ENCODE measurements at regions not wholly inside any gene's neighbourhood (a gene's known extent, or its start where the extent isn't known, plus 50 kb on each side); places are given as distances from the start of the nearest gene placed in this dataset.
"Not testable (repeated sequence)": the region's sequence is repeated elsewhere in the genome, so short reads cannot be mapped to it uniquely, and the experiment has no call there.

DNA sequence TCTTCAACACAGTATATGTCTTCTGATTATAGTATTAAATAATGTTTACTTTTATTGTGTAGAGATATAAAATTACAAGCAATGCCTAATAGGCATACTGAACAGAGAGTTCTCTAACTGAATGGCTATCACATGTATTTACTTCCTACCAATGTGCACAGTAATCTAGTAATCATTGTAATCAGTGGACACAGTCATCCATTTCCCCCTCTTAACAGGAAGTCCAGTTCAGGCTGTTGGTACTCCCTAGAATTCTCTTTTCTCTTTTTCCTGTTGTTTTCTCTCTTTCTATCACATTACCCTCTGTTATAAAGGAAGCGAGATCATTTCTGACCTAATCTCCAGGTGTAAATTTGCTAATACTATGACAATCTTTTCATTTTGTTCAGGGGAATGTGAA, 172.5 kb downstream of the HTR1B start:
- no peak for DNase-seq
- Histone ChIP-seq H3K36me3 (no peaks in the 10 kb centered on the region), H3K4me1 (0 out of 2 replicates have a peak, but pooled peaks cover 2% of the 10 kb centered on the region), H3K9me3 (no peaks in the 10 kb centered on the region), H3K27me3 (no peaks in the 10 kb centered on the region), H3K4me3 (ENCODE audit: low read depth, low read length) (no peak overlapping the region)
- TF ChIP-seq, protein P1, sequence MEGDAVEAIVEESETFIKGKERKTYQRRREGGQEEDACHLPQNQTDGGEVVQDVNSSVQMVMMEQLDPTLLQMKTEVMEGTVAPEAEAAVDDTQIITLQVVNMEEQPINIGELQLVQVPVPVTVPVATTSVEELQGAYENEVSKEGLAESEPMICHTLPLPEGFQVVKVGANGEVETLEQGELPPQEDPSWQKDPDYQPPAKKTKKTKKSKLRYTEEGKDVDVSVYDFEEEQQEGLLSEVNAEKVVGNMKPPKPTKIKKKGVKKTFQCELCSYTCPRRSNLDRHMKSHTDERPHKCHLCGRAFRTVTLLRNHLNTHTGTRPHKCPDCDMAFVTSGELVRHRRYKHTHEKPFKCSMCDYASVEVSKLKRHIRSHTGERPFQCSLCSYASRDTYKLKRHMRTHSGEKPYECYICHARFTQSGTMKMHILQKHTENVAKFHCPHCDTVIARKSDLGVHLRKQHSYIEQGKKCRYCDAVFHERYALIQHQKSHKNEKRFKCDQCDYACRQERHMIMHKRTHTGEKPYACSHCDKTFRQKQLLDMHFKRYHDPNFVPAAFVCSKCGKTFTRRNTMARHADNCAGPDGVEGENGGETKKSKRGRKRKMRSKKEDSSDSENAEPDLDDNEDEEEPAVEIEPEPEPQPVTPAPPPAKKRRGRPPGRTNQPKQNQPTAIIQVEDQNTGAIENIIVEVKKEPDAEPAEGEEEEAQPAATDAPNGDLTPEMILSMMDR (IDR thresholded peaks at IDR 0.05; ENCODE audit: low read depth, low read length): no peak

DNA sequence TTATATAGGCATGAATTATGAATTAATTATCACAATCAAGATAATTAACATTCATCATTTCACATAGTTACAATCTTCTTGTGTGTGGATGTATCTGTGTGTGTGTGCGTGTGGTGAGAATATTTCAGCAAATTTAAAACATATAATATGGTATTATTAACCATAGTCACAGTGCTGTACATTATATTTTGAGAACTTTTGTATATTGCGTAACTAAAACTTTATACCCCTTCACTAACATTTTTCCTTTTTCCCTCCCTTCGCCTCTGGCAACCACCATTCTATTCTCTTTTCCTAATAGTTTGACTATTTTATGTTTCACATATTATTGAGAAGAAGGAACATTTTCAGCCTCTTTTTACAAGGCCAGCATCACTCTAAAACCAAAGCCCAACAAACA, 176.8 kb downstream of the HTR1B start:
- Histone ChIP-seq H3K9me3 (no peaks in the 10 kb centered on the region), H3K36me3 (no peaks in the 10 kb centered on the region), H3K4me3 (ENCODE audit: low read depth, low read length) (no peak overlapping the region), H3K4me1 (peaks cover 2% of the 10 kb centered on the region; the same call in 1 of the 2 replicates), H3K27me3 (no peaks in the 10 kb centered on the region)
- no peak for DNase-seq
- TF ChIP-seq, protein P1 (IDR thresholded peaks at IDR 0.05; ENCODE audit: low read depth, low read length): no peak

DNA sequence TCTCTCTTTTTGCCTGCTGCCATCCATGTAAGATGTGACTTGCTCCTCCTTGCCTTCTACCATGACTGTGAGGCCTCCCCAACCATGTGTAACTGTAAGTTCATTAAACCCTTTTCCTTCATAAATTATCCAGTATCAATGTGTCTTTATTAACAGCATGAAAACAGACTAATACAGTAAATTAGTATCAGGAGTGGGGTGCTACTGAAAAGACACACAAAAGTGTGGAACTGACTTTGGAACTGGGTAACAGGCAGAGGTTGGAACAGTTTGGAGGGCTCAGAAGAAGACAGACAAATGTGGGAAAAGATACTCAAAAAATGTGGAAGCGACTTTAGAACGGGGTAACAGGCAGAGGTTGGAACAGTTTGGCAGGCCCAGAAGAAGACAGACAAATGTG, 189.4 kb downstream of the HTR1B start:
- Histone ChIP-seq H3K36me3 (no peaks in the 10 kb centered on the region), H3K27me3 (no peaks in the 10 kb centered on the region), H3K9me3 (no peaks in the 10 kb centered on the region; the same call in none of the 2 replicates), H3K4me1 (no peaks in the 10 kb centered on the region), H3K4me3 (ENCODE audit: low read depth, low read length) (no peak overlapping the region)
- no peak for DNase-seq
- TF ChIP-seq, protein P1 (IDR thresholded peaks at IDR 0.05; ENCODE audit: low read depth, low read length): no peak

DNA sequence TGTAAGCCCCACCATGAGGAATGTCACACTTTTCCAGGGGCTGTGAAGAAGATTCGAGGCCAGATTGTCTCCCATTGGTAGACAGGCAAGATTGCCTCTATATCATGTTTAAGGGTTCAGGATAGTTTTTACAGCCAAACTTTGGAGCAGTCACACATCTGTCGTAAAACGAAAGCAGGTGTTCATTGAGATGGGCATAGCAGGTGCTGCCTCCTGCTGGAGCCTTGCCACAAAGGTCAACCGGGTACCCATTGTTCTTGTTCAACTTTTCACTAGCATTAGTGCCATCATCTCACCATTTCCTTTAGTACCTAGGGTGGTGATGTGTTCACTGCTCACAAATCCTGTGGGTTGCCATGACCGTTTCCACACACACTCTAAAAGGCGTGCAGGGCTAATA, 198.3 kb downstream of the HTR1B start:
- no peaks in the 10 kb centered on the region; the same call in 1 of the 2 replicates for H3K4me1 ChIP-seq
- DNase-seq: no peak
- no peaks in the 10 kb centered on the region for H3K27me3 ChIP-seq
- H3K4me3 ChIP-seq (ENCODE audit: low read depth, low read length): no peak overlapping the region
- TF ChIP-seq, protein P1 (IDR thresholded peaks at IDR 0.05; ENCODE audit: low read depth, low read length): no peak
- H3K36me3 ChIP-seq: no peaks in the 10 kb centered on the region
- H3K9me3 ChIP-seq: no peaks in the 10 kb centered on the region

DNA sequence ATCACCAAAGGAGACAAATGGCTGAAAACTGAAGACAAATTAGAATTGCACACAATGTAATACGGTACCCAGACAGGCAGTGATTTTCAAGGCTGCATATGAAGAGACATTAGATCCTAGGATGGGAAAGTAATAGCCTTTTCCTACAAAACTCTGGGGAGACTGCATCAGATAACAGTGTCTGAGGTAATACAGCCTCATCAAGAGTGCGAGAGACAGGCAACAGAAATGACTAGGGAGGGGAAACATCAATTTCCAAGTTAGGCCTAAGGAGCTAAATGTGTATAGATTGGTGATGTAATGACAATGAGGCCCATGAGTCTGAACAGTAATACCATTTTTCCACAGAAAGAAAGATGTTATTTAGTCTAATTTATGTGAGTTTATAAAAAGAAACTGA, 200.3 kb downstream of the HTR1B start:
- Histone ChIP-seq H3K4me1 (no peaks in the 10 kb centered on the region; the same call in 1 of the 2 replicates), H3K27me3 (no peaks in the 10 kb centered on the region), H3K36me3 (no peaks in the 10 kb centered on the region), H3K9me3 (no peaks in the 10 kb centered on the region), H3K4me3 (ENCODE audit: low read depth, low read length) (no peak overlapping the region)
- no peak for DNase-seq
- TF ChIP-seq, protein P1 (IDR thresholded peaks at IDR 0.05; ENCODE audit: low read depth, low read length): no peak

GRCh38 chr6:77251801-77252200, 211.5 kb downstream of the HTR1B start:
- H3K4me3 ChIP-seq (ENCODE audit: low read depth, low read length); DNase-seq; H3K36me3 ChIP-seq; H3K27me3 ChIP-seq; H3K9me3 ChIP-seq: not testable (repeated sequence)
- H3K4me1 ChIP-seq: peaks cover 17% of the 10 kb centered on the region

GRCh38 chr6:77249560-77249959, 213.7 kb downstream of the HTR1B start:
- Histone ChIP-seq H3K4me3 (ENCODE audit: low read depth, low read length) (no peak overlapping the region), H3K4me1 (peaks cover 17% of the 10 kb centered on the region), H3K36me3 (no peaks in the 10 kb centered on the region), H3K27me3 (no peaks in the 10 kb centered on the region), H3K9me3 (no peaks in the 10 kb centered on the region)
- TF ChIP-seq, protein P1 (IDR thresholded peaks at IDR 0.05; ENCODE audit: low read depth, low read length): no peak
- DNase-seq: no peak

All from BE2C (cell line).